HG02870 (cell line): ENCODE measurements at regions not wholly inside any gene's neighbourhood (a gene's known extent, or its start where the extent isn't known, plus 50 kb on each side); places are given as distances from the start of the nearest gene placed in this dataset.
"Not testable (repeated sequence)": the region's sequence is repeated elsewhere in the genome, so short reads cannot be mapped to it uniquely, and the experiment has no call there.

ENCODE experiments used
- ATAC-seq: cut with Tn5 transposase; IDR thresholded peaks from one replicate; pipeline ENCODE4 v1.9.1; 2021; ENCODE audit warnings: mild to moderate bottlenecking, moderate library complexity; ENCODE audit not compliant: unreplicated experiment

GRCh38 chr4:84232309-84233095 is 266.6 kb downstream of the NKX6-1 start:
- no peak for ATAC-seq

- no peak for ATAC-seq
Measured at GRCh38 chr4:84231539-84232055, 267.5 kb downstream of the NKX6-1 start.

GRCh38 chr4:84224522-84224921 is 274.6 kb downstream of the NKX6-1 start:
- ATAC-seq = no peak

GRCh38 chr4:84221704-84222103 is 277.4 kb downstream of the NKX6-1 start:
- ATAC-seq = no peak

GRCh38 chr4:84220990-84221389 is 278.1 kb downstream of the NKX6-1 start:
- ATAC-seq = no peak

GRCh38 chr4:84219656-84220055 is 279.4 kb downstream of the NKX6-1 start:
- no peak for ATAC-seq

GRCh38 chr4:84218031-84218430 is 281.1 kb downstream of the NKX6-1 start:
- ATAC-seq = no peak

- ATAC-seq = no peak
Measured at GRCh38 chr4:84215217-84215616, 283.9 kb downstream of the NKX6-1 start.

- not testable (repeated sequence) for ATAC-seq
Measured at GRCh38 chr4:84206226-84206625, 292.9 kb downstream of the NKX6-1 start.

- ATAC-seq = no peak
Measured at GRCh38 chr4:84189144-84189543, 309.9 kb downstream of the NKX6-1 start.

GRCh38 chr4:84179409-84179808 is 319.7 kb downstream of the NKX6-1 start:
- ATAC-seq = no peak

- no peak for ATAC-seq
Measured at GRCh38 chr4:84177831-84178542, 321.1 kb downstream of the NKX6-1 start.

- no peak for ATAC-seq
Measured at GRCh38 chr4:84176016-84176415, 323.1 kb downstream of the NKX6-1 start.

- no peak for ATAC-seq
Measured at GRCh38 chr4:84171871-84172270, 327.2 kb downstream of the NKX6-1 start.

- ATAC-seq = no peak
Measured at GRCh38 chr4:84167564-84167963, 331.5 kb downstream of the NKX6-1 start.

GRCh38 chr4:84167093-84167492 is 332.0 kb downstream of the NKX6-1 start:
- no peak for ATAC-seq

GRCh38 chr4:84166486-84166885 is 332.6 kb downstream of the NKX6-1 start:
- no peak for ATAC-seq

- no peak for ATAC-seq
Measured at GRCh38 chr4:84164201-84164600, 334.9 kb downstream of the NKX6-1 start.

GRCh38 chr4:84159762-84160161 is 339.3 kb downstream of the NKX6-1 start:
- ATAC-seq = no peak

- no peak for ATAC-seq
Measured at GRCh38 chr4:84158670-84159069, 340.4 kb downstream of the NKX6-1 start.

GRCh38 chr4:84151574-84151973 is 347.5 kb downstream of the NKX6-1 start:
- no peak for ATAC-seq

- no peak for ATAC-seq
Measured at GRCh38 chr4:84150177-84150576, 348.9 kb downstream of the NKX6-1 start.
